ENCODE measurements at regions not wholly inside any gene's neighbourhood (a gene's known extent, or its start where the extent isn't known, plus 50 kb on each side); places are given as distances from the start of the nearest gene placed in this dataset.

- Histone ChIP-seq H3K4me3 (no peak overlapping the region), H3K27me3 (no peaks in the 10 kb centered on the region), H3K4me1 (no peaks in the 10 kb centered on the region), H3K9me3 (no peaks in the 10 kb centered on the region), H3K36me3 (no peaks in the 10 kb centered on the region), H3K27ac (no peak overlapping the region)
- ATAC-seq, result no peak
- no peak for TF ChIP-seq POLR2AphosphoS5 (IDR thresholded peaks at IDR 0.05)
- TF ChIP-seq, protein P1, sequence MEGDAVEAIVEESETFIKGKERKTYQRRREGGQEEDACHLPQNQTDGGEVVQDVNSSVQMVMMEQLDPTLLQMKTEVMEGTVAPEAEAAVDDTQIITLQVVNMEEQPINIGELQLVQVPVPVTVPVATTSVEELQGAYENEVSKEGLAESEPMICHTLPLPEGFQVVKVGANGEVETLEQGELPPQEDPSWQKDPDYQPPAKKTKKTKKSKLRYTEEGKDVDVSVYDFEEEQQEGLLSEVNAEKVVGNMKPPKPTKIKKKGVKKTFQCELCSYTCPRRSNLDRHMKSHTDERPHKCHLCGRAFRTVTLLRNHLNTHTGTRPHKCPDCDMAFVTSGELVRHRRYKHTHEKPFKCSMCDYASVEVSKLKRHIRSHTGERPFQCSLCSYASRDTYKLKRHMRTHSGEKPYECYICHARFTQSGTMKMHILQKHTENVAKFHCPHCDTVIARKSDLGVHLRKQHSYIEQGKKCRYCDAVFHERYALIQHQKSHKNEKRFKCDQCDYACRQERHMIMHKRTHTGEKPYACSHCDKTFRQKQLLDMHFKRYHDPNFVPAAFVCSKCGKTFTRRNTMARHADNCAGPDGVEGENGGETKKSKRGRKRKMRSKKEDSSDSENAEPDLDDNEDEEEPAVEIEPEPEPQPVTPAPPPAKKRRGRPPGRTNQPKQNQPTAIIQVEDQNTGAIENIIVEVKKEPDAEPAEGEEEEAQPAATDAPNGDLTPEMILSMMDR (IDR thresholded peaks at IDR 0.05), result no peak
Observed at GRCh38 chr4:89365375-89365774, 57.8 kb upstream of the GPRIN3 start.

GRCh38 chr4:89364541-89364940, 56.9 kb upstream of the GPRIN3 start:
- Histone ChIP-seq H3K9me3 (no peaks in the 10 kb centered on the region), H3K36me3 (no peaks in the 10 kb centered on the region), H3K4me3 (no peak overlapping the region), H3K27me3 (no peaks in the 10 kb centered on the region), H3K4me1 (no peaks in the 10 kb centered on the region), H3K27ac (no peak overlapping the region)
- WGBS, 2 donors (ENCODE audit: low coverage in 1 of 2), result 85 to 86% methylated on average over 4 of the region's 4 CpGs
- ATAC-seq, result no peak
- TF ChIP-seq, protein P1 (IDR thresholded peaks at IDR 0.05), result no peak
- TF ChIP-seq POLR2AphosphoS5 (IDR thresholded peaks at IDR 0.05), result no peak
- no peak for TF ChIP-seq EP300 (IDR thresholded peaks at IDR 0.05)
- no peak for TF ChIP-seq POLR2A (IDR thresholded peaks at IDR 0.05)

DNA sequence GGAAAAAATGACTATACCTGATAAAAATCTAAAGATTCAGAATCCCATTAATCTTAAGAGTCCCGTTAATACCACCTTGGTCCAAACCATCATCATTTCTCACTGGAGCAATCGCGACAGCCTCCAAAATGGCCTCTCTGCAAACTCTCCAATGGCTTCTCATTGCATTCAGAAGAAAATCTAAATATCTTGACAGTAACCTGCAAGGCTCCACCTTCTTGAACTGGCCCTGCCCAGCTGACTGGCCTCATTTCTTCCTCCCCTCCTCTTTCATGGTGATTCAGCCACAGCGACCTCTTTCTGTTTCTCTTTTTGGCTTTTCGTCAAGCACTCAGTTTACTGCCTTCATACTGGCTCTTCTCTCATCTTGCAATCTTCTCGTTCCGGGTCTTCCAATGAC, 56.2 kb upstream of the GPRIN3 start:
- Histone ChIP-seq H3K4me1 (no peaks in the 10 kb centered on the region), H3K36me3 (no peaks in the 10 kb centered on the region), H3K9me3 (no peaks in the 10 kb centered on the region), H3K27me3 (no peaks in the 10 kb centered on the region), H3K4me3 (no peak overlapping the region), H3K27ac (no peak overlapping the region)
- 87 to 88% methylated on average over 4 to 7 of the region's 7 CpGs for WGBS, 2 donors (ENCODE audit: low coverage in 1 of 2)
- TF ChIP-seq POLR2AphosphoS5 (IDR thresholded peaks at IDR 0.05) (no peak), POLR2A (IDR thresholded peaks at IDR 0.05) (no peak), EP300 (IDR thresholded peaks at IDR 0.05) (no peak)
- TF ChIP-seq, protein P1 (IDR thresholded peaks at IDR 0.05), result no peak
- no peak for ATAC-seq

DNA sequence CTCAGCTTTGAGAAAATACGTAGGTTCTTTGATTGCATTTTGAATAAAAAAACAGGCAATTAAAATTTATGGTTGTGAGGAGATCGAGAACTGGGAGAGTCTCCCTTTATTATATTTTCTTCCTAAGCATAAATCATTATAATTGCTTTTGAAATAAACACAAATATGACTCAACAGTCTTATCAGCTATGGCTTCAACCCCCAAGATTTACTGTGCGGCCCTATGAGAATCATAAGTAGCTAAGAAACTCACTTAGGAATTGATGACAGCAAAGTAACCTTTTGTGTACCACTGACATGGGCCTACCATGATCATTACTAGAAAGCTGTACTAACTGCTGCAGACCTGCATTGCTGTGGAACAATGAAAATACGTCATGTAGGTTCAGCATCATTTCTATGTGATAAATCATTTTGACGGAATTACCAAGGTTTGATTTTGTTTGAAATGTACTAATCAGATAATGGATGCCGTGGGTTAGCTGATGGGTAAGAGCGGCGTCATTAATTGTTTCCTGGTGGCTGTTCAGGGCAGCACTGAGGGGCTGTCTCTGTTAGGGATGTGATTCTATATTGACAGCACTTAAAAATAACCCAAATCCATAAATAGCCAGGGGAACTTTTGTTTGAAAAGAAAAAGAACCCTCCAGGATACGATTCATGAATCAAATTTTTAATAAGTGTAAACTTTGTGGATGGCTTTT, 51.5 kb upstream of the GPRIN3 start:
- no peak for TF ChIP-seq POLR2AphosphoS5 (IDR thresholded peaks at IDR 0.05)
- TF ChIP-seq EP300 (IDR thresholded peaks at IDR 0.05), result no peak
- TF ChIP-seq, protein P1 (IDR thresholded peaks at IDR 0.05), result no peak
- no peak for TF ChIP-seq POLR2A (IDR thresholded peaks at IDR 0.05)
- ATAC-seq, result no peak
- 70 to 82% methylated on average over 9 of the region's 9 CpGs for WGBS, 2 donors (ENCODE audit: low coverage in 1 of 2)
- Histone ChIP-seq H3K27ac (no peak overlapping the region), H3K4me1 (no peaks in the 10 kb centered on the region), H3K4me3 (no peak overlapping the region), H3K27me3 (no peaks in the 10 kb centered on the region), H3K36me3 (no peaks in the 10 kb centered on the region), H3K9me3 (no peaks in the 10 kb centered on the region)

GRCh38 chr4:89357787-89358186, 50.2 kb upstream of the GPRIN3 start:
- no peak overlapping the region for H3K4me3 ChIP-seq
- TF ChIP-seq POLR2A (IDR thresholded peaks at IDR 0.05) (no peak), POLR2AphosphoS5 (IDR thresholded peaks at IDR 0.05) (no peak), EP300 (IDR thresholded peaks at IDR 0.05) (no peak)
- TF ChIP-seq, protein P1 (IDR thresholded peaks at IDR 0.05), result no peak
- H3K36me3 ChIP-seq, result no peaks in the 10 kb centered on the region
- ATAC-seq, result no peak
- no peaks in the 10 kb centered on the region for H3K9me3 ChIP-seq
- WGBS, 2 donors (ENCODE audit: low coverage in 1 of 2), result 74 to 75% methylated on average over 3 of the region's 3 CpGs
- H3K4me1 ChIP-seq, result no peaks in the 10 kb centered on the region
- H3K27me3 ChIP-seq, result no peaks in the 10 kb centered on the region
- no peak overlapping the region for H3K27ac ChIP-seq
